GM06990 (cell line): ENCODE measurements at regions not wholly inside any gene's neighbourhood (a gene's known extent, or its start where the extent isn't known, plus 50 kb on each side); places are given as distances from the start of the nearest gene placed in this dataset.

Experiments used
- DNase-seq: peaks from one replicate; pipeline ENCODE4 v3.0.0-alpha.2; 2011; ENCODE audit not compliant: insufficient read length; ENCODE audit errors: extremely low read depth
- H3K27me3 ChIP-seq: replicated peaks from 2 replicates; pipeline ENCODE4 v1.6.0; 2011; ENCODE audit warnings: low read length; ENCODE audit not compliant: control insufficient read depth, insufficient read depth
- H3K36me3 ChIP-seq: 2 replicates; pipeline ENCODE4 v1.5.1; 2011; ENCODE audit warnings: low read length; ENCODE audit not compliant: control insufficient read depth, insufficient read depth
- H3K4me3 ChIP-seq: replicated peaks from 2 replicates; pipeline ENCODE4 v1.5.1; 2011; ENCODE audit warnings: low read depth, mild to moderate bottlenecking, control low read depth, low read length
- TF ChIP-seq, protein P1 (sequence below): IDR thresholded peaks from 2 replicates; pipeline ENCODE4 v1.5.1; 2011; ENCODE audit warnings: low read length, control low read depth, mild to moderate bottlenecking, inconsistent platforms; ENCODE audit not compliant: insufficient read depth, poor library complexity, severe bottlenecking

DNA sequence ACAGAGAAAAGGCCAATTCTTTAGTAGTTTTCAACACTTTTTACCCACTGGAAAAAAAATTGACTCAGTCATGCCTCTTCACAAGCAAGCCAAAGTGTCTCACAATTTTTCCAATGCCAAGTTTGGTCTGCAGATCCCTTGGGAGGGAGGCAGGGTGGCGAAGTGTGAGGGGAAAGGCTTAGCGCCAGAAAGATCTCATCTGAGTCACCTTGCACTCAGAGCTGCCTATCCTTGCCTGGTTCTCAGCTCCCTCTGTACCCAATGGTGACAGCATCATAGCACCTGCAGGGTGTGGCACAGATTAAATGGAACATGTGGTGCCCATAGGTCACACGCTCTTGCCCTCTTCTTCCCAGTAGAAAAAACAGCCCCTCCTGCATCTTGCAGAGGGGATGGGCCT lies 55.2 kb upstream of the GYPC start:
- Histone ChIP-seq H3K36me3 (no peaks in the 10 kb centered on the region), H3K4me3 (no peak overlapping the region), H3K27me3 (no peaks in the 10 kb centered on the region)
- TF ChIP-seq, protein P1, sequence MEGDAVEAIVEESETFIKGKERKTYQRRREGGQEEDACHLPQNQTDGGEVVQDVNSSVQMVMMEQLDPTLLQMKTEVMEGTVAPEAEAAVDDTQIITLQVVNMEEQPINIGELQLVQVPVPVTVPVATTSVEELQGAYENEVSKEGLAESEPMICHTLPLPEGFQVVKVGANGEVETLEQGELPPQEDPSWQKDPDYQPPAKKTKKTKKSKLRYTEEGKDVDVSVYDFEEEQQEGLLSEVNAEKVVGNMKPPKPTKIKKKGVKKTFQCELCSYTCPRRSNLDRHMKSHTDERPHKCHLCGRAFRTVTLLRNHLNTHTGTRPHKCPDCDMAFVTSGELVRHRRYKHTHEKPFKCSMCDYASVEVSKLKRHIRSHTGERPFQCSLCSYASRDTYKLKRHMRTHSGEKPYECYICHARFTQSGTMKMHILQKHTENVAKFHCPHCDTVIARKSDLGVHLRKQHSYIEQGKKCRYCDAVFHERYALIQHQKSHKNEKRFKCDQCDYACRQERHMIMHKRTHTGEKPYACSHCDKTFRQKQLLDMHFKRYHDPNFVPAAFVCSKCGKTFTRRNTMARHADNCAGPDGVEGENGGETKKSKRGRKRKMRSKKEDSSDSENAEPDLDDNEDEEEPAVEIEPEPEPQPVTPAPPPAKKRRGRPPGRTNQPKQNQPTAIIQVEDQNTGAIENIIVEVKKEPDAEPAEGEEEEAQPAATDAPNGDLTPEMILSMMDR = no peak
- no peak for DNase-seq

DNA sequence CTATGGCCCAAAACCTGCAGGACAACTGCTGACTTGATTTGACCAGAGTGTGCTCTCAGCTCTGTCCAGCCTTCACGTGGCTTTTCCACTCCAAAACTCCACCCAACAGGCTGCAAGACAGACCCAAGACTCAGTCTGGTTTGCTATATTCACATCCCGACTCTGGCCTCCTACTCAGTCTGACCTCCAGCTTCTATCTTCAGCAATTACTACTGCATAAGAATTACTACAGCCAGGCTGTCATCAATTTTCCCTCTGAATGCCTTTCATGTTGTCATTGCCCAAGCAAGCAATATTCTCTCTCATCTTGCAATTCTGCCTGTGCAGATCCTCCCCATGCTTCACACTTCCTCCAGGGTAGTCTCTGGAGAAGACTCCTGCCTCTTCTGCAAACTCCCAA lies 53.6 kb upstream of the GYPC start:
- Histone ChIP-seq H3K36me3 (no peaks in the 10 kb centered on the region), H3K27me3 (no peaks in the 10 kb centered on the region), H3K4me3 (no peak overlapping the region)
- DNase-seq = no peak
- TF ChIP-seq, protein P1 = no peak
